NCI-H526 (cell line): ENCODE measurements at regions not wholly inside any gene's neighbourhood (a gene's known extent, or its start where the extent isn't known, plus 50 kb on each side); places are given as distances from the start of the nearest gene placed in this dataset.
"Not testable (repeated sequence)": the region's sequence is repeated elsewhere in the genome, so short reads cannot be mapped to it uniquely, and the experiment has no call there.

Source experiments
- DNase-seq, 2 experiments: peaks; one replicate each; lab custom pipeline; 2025; lab: John Stamatoyannopoulos, UW

DNA sequence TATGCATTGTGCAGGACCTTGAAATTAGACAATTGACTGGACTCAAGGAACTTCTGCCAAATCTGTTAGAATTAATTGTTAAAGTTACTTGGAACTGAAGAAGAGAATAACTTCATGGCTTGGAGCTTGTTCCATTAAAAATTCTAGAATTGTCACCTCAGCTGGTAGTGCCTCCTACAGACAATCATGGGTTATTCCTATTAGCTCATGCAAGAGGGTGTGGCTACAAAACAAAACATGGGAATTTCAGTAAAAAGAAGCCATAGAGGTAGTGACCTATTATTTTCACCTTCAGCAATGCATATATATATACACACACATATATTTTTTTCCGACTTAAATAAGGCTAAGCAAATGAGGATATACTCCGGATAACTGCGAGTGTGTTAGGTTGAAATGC is 181.9 kb upstream of the DTNA start:
- no peak for DNase-seq

- no peak for DNase-seq
These were observed 180.5 kb upstream of the DTNA start for GRCh38 chr18:34529358-34530335.

GRCh38 chr18:34531110-34531509 is 179.0 kb upstream of the DTNA start:
- DNase-seq: no peak

DNA sequence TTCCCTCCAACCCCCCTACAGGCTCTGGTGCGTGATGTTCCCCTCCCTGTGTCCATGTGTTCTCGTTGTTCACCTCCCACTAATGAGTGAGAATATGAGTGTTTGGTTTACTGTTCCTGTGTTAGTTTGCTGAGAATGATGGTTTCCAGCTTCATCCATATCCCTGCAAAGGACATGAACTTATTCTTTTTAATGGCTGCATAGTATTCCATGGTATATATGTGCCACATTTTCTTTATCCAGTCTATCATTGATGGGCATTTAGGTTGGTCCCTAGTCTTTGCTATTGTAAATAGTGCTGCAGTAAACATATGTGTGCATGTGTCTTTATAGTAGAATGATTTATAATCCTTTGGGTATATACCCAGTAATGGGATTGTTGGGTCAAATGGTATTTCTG is 175.5 kb upstream of the DTNA start:
- DNase-seq: not testable (repeated sequence)

GRCh38 chr18:34540897-34541296 is 169.2 kb upstream of the DTNA start:
- no peak for DNase-seq

- DNase-seq: no peak
These were observed 167.5 kb upstream of the DTNA start for GRCh38 chr18:34542625-34543024.

GRCh38 chr18:34543356-34543755 is 166.7 kb upstream of the DTNA start:
- no peak for DNase-seq

GRCh38 chr18:34543945-34544344 is 166.2 kb upstream of the DTNA start:
- no peak for DNase-seq

DNA sequence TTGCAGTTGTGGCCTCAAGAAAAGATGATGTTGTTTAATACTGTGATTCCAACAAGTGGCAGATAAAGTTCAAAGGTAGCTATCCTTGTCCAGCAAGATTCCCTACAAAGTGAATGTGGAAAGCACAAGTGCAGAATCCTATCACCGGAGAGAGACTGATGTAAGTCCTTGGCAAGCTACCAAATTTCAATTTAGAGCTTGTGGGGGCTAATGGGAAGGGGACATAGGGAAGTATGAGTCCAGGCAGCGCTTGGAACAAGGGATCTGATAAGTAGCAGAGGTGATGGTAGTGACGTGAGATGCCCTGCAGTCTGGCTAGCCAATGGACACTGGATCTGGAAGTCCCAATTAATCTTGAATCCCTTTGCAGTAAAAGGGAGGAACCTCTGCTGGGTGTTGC is 165.2 kb upstream of the DTNA start:
- no peak for DNase-seq

GRCh38 chr18:34548120-34548972 is 161.8 kb upstream of the DTNA start:
- DNase-seq: no peak

DNA sequence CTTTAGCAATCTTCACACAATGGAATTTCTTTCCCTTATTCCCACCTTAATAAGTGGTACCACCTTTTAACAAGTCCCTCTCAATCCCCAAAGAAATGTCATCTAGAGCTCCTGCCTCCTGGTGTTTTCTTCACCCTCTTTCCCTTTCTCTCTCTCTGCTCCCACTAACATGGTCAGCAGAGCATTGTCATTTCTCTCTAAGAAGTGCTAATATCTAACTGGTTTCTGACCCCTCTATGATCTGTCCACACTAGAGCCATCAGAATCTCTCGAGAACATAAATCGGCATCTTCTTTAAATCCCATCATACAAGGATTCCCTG is 161.2 kb upstream of the DTNA start:
- no peak for DNase-seq

DNA sequence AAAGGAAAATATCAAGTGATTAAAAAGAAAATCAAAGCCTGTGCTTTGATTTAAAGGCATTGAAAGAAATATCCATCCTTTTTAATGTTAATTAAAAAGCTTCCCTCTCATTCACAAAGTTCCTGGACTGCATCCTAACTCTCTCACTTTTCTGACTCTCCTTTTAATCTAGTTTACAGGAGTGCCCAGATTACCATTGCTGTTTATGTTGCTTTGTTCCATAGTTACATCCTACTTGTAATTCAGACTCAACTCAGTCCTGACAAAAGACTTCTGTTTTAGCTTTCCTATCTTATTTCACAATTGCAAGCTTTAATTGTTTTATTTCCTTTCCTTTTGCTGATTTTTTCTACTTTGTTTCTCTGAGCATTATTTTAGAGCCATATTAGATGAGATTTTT is 160.7 kb upstream of the DTNA start:
- DNase-seq: no peak

GRCh38 chr18:34550156-34550555 is 159.9 kb upstream of the DTNA start:
- no peak for DNase-seq

DNA sequence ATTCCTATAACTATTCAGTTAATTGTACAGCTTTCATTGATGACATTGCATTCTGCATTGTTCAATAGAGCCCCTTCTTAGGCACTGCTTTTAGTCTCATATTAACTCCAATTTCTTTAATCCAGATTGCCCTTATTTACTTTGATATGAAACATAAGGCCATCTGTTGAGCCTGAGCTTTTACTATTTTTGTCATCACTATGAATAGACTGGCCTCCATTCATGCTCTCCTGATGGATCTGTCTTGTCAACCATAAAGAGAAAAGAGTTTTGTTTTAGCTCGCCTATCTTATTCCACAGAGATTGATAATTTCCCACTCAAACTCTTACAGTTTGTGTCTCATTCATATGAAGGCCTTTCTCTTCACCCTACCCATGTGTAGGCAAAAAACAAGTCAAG is 159.2 kb upstream of the DTNA start:
- DNase-seq: no peak

- DNase-seq: no peak
These were observed 158.3 kb upstream of the DTNA start for GRCh38 chr18:34551824-34552223.

DNA sequence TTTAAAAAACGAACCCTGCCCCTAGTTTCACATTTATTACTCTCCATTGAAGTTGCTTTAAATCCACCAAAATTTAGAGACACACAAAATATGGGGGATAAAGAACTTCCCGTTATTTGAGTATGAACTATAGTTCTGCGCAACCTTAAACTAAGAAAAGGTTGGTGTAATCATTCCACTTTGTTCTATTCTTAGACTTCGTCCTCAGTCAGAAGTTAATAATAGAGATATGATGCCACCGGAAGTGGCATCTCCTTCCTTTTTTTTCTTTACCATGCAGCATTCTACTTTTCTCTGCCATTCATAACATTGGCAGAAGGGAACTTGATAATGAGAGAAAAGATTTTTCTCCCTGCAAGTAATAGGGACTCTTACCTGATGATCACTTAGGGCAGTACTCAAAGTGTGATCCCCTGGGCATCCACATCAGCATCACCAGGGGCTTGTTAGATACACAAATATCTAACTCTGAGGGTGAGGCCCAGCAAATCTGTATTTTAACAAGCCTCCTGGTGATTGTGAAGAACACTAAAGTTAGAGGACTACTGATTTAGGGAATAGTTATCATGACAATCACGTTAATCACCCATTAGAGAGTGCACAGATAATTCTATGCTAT is 147.7 kb upstream of the DTNA start:
- DNase-seq: no peak

DNA sequence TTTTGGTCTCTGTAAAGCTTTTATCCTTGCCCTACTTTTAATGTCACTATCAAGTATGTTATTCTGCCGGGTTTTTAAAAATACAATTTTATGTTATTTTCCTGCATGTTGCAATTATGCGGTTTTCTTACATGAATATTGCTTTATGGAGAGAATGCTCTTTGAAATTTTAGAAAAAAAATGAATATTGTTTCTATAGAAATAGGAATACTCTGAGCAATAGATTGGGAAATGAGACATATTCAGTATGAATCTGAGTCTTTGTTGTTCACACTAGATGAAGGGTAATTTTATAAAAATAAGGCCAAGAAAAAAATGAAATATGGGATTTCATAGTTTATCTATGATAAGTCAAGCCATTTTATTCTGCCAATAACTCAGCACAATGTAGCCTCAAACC is 142.2 kb upstream of the DTNA start:
- DNase-seq: no peak

DNA sequence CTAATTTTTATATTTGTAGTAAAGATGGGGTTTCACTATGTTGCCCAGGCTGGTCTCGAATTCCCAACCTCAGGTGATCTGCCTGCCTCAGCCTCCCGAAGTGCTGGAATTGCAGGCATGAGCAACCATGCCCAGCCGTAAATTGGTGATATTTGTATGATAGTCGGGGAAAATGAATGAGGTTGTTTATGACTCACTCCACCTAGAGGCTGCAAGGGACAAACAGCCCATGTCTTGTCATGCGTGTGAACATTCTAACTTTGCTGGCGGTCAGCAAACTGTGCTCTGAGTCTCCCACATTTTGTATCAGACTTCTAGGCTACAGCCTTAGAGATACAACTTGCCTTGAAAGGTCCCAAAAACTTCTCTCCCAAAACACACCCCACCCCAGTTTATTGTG is 133.5 kb upstream of the DTNA start:
- DNase-seq: no peak

GRCh38 chr18:34583895-34584294 is 126.2 kb upstream of the DTNA start:
- DNase-seq: no peak

DNA sequence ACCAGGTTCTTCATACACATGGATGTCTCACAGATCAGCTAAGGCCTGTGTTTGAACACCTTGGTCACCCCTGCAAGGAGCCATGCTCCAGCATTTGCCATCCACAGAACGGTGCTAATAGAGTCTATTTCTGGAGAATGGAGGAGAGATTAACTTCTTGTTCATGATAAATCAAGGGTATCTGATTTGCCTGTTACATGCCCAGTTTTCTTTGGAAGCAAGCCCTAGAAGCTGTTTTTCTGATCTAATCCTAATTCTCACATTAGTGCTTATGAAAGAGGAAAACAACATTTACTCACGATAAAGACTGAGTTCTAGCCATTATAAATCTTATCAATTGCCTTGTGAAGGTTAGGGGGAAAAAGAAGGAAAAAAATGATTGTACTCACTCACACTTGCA is 119.6 kb upstream of the DTNA start:
- DNase-seq: no peak

- DNase-seq: no peak
These were observed 118.1 kb upstream of the DTNA start for GRCh38 chr18:34591920-34592444.

GRCh38 chr18:34592481-34592880 is 117.6 kb upstream of the DTNA start:
- DNase-seq: no peak
